K562 (cell line): ENCODE measurements at regions not wholly inside any gene's neighbourhood (a gene's known extent, or its start where the extent isn't known, plus 50 kb on each side); places are given as distances from the start of the nearest gene placed in this dataset.

Experiments
- BMI1 ChIP-seq: fragments of 150-350 bp; IDR thresholded peaks from 2 replicates; pipeline ENCODE4 v1.6.1; 2014; ENCODE audit warnings: low read length
- CBFA2T3 ChIP-seq: fragments of 450-650 bp; IDR thresholded peaks from 2 replicates; pipeline ENCODE4 v1.6.1; 2017
- E2F1 ChIP-seq: sonication (generic); formaldehyde crosslinking; IDR thresholded peaks from 2 replicates; pipeline ENCODE4 v1.8.1; 2023; ENCODE audit warnings: mild to moderate bottlenecking, missing genetic modification reagents, moderate library complexity
- ESRRA ChIP-seq: fragments of 450-650 bp; IDR thresholded peaks from 2 replicates; pipeline ENCODE4 v1.6.1; 2014; ENCODE audit warnings: low read depth, mild to moderate bottlenecking, moderate library complexity, borderline replicate concordance
- FOXJ3 ChIP-seq: sonication (generic); formaldehyde crosslinking; IDR thresholded peaks from 2 replicates; pipeline ENCODE4 v1.4.0; 2020; ENCODE audit warnings: mild to moderate bottlenecking, missing genetic modification reagents
- GTF2A2 ChIP-seq: IDR thresholded peaks from 2 replicates; pipeline ENCODE4 v1.6.1; 2016; ENCODE audit warnings: mild to moderate bottlenecking, missing genetic modification characterization, missing compliant biosample characterization
- MCM2 ChIP-seq: fragments of 450-650 bp; IDR thresholded peaks from 2 replicates; pipeline ENCODE4 v1.6.1; 2017; ENCODE audit warnings: low read depth, mild to moderate bottlenecking
- MIER1 ChIP-seq: fragments of 450-650 bp; IDR thresholded peaks from 2 replicates; pipeline ENCODE4 v1.6.1; 2016; ENCODE audit warnings: antibody characterized with exemption, mild to moderate bottlenecking, low read depth
- OTX1 ChIP-seq: fragments of 450-650 bp; formaldehyde crosslinking; IDR thresholded peaks from 2 replicates; pipeline ENCODE4 v1.4.0; 2022; ENCODE audit warnings: mild to moderate bottlenecking
- SREBF1 ChIP-seq: fragments of 150-350 bp; IDR thresholded peaks from 2 replicates; pipeline ENCODE4 v1.6.1; 2014; ENCODE audit warnings: antibody characterized with exemption, low read depth, low read length, borderline replicate concordance
- TAF15 ChIP-seq: fragments of 200-400 bp; formaldehyde crosslinking; IDR thresholded peaks from 2 replicates; pipeline ENCODE4 v1.6.1; 2017; ENCODE audit warnings: mild to moderate bottlenecking, low read depth, low read length, moderate library complexity
- TCF7 ChIP-seq: sonication (generic); IDR thresholded peaks from 2 replicates; pipeline ENCODE4 v1.6.1; 2016; ENCODE audit warnings: antibody characterized with exemption, borderline replicate concordance
- TEAD4 ChIP-seq, 2 experiments: sonication (generic) in 1 of 2; formaldehyde crosslinking in 1 of 2; IDR thresholded peaks; 2 replicates each; pipeline versions ENCODE4 v1.6.1 to v1.8.0; 2012 to 2022; ENCODE audit warnings: borderline replicate concordance in 1 of 2, inconsistent platforms in 1 of 2, low read length in 1 of 2, mild to moderate bottlenecking in 1 of 2, missing genetic modification reagents in 1 of 2
- XRCC4 ChIP-seq: IDR thresholded peaks from one replicate; pipeline ENCODE4 v1.6.1; 2011; ENCODE audit not compliant: insufficient read depth, insufficient read length; ENCODE audit errors: extremely low read depth
- XRCC5 ChIP-seq: fragments of 200-400 bp; formaldehyde crosslinking; IDR thresholded peaks from 2 replicates; pipeline ENCODE4 v1.6.1; 2017; ENCODE audit warnings: low read depth, mild to moderate bottlenecking, low read length
- ZBTB40 ChIP-seq, 2 experiments: fragments of 450-650 bp in 1 of 2; sonication (generic) in 1 of 2; formaldehyde crosslinking in 1 of 2; IDR thresholded peaks; 2 replicates each; pipeline versions ENCODE4 v1.7.1 to v1.9.0; 2016 to 2022; ENCODE audit warnings: inconsistent platforms in 1 of 2, mild to moderate bottlenecking in 1 of 2, missing genetic modification reagents in 1 of 2
- ZNF280A ChIP-seq: fragments of 450-650 bp; IDR thresholded peaks from 2 replicates; pipeline ENCODE4 v1.6.1; 2018; ENCODE audit warnings: mild to moderate bottlenecking, low read depth; ENCODE audit not compliant: partially characterized antibody
- ZNF41 ChIP-seq: fragments of 250-450 bp; sonication (Bioruptor Pico); conservative IDR thresholded peaks from 2 replicates; pipeline ENCODE4 v1.4.0; 2020; ENCODE audit warnings: mild to moderate bottlenecking
- ZNF76 ChIP-seq: fragments of 250-450 bp; sonication (Bioruptor Pico); IDR thresholded peaks from 2 replicates; pipeline ENCODE4 v1.4.0; 2020; ENCODE audit warnings: mild to moderate bottlenecking, moderate library complexity, borderline replicate concordance

- TF ChIP-seq FOXJ3 (CRISPR knock-in tag) (no peak), MCM2 (no peak), TEAD4 (IDR thresholded peaks at IDR 0.05; ENCODE audit: low read length) (peak; percentile 97), TEAD4 (CRISPR knock-in tag; IDR thresholded peaks at IDR 0.05; ENCODE audit: borderline replicate concordance) (no peak), E2F1 (no peak), TCF7 (no peak), XRCC4 (no peak), ESRRA (no peak), ZNF76 (CRISPR knock-in tag) (no peak), ZNF41 (CRISPR knock-in tag) (no peak), CBFA2T3 (peak; percentile 94), ZNF280A (no peak), MIER1 (no peak), SREBF1 (no peak), ZBTB40 (IDR thresholded peaks at IDR 0.05) (no peak), ZBTB40 (CRISPR knock-in tag; IDR thresholded peaks at IDR 0.05) (no peak), GTF2A2 (tag) (no peak), XRCC5 (no peak), OTX1 (no peak), TAF15 (no peak), BMI1 (no peak)
These were observed 55.6 kb downstream of the RHOXF2B start (continued) for GRCh38 chrX:120021927-120022326.
